ENCODE measurements at regions not wholly inside any gene's neighbourhood (a gene's known extent, or its start where the extent isn't known, plus 50 kb on each side); places are given as distances from the start of the nearest gene placed in this dataset.

DNA sequence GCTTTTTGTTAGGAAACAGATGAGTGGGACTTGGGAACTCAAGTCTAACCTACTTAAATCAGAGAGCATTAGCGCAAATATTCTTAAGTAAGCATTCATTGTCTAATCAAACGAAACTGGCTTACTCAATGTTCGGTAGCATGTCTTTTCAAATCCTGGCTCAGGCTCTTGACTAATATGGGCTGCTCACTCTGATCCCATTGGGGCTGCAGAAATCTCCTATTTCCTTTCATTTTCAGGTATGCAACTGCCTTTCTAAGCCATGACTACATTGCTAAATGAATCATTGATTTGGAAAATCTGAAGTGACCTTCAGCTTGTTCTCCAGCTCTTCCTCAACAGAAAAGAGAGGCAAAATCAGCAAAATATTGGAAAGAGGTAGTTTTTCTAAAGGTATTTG lies 2084.4 kb upstream of the PIK3C3 start:
- no peak for DNase-seq (ENCODE audit: low spot score)

DNA sequence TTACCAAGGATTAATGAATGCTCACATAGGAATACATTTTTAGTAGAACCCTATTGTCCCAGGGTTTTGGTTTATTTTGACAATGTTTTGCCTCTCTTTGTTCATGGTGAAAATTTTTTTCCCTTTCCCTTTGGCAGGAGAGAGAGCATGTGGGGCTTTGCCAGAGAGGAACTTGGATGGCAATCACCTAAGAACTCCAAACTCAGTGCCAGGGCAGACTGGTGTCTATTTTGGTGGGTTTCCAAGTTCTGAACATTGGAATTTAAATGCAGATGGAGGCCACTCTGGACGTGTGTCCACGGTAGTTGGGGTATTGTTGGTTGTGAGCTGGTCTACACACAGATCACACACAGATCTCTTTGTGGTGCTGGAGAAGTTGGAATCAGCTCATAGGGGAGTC lies 2091.1 kb upstream of the PIK3C3 start:
- no peak for DNase-seq (ENCODE audit: low spot score)

DNA sequence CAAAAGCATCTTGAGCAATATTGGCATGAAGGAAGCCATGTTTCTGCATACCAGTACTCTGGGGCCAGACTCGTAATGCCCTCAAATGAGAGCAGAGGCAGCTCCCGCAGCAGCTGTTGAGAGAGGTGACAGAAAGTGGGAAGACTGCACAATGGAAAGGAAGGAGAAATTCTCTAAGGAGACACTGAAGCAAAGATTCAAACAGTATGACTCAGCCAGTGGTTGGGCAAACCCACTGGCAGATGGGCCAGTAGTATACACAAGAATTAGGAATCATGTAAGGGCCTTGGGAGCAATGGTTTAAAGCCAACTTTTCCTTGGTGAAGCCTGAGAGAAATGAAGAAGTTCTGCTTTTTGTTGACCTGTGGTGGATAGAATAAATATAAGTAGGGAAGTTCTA lies 2092.7 kb upstream of the PIK3C3 start:
- DNase-seq (ENCODE audit: low spot score), result no peak

DNA sequence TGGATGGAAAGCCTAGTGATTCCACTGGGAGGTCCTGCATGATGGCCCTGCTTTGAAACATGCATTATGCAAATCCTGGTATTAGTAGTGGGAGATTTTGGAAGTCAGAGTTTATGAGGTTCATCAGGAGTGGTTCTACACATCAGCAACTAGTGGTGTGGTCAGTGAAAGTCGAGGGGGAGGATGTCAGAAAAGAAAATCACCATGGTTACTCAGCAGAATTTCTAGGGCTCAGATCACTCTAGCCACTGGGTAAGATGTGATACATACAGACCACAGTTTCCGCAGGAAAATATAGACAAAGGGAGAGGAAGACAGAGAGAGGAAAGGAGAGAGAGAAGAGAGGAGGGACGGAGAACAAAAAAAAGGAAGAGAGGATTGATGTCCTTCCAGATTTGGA lies 2100.7 kb upstream of the PIK3C3 start:
- no peak for DNase-seq (ENCODE audit: low spot score)

DNA sequence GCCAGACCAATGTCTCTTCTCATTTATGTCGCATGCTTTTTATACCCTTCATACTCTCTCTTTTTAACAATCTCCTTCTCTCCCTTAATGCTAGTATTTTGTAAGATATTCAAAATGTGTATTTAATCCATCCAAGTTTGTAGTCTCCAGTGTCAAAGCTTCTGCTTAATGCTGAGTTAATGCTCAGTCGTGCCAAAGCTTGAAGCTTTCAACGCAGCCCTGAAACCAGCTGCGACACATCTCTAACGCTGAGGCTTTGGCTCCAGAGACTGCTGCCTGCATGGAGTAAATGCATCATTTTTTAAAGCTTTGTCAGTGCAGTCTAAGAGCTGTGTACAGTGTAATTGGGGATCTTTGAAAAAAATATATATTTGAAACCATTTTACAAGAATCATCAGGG lies 2108.8 kb upstream of the PIK3C3 start:
- DNase-seq (ENCODE audit: low spot score), result no peak

DNA sequence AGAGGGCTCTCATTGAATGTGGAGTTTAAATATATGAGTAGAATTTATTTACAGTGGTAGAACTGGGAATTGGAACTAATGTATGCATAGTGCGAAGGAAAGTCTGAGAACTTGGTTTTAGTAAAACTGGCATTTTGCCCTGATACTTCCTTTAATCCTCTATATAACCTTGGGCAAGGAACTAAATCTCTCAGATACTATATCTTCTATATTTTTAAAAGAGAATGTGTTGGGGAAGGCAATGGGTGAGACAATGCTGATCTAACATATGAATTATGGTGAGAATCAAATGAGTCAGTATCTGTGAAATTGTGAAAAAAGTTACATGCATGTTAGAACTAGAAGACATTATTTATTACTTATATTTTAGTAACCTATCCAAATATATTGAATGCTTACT lies 2109.4 kb upstream of the PIK3C3 start:
- DNase-seq (ENCODE audit: low spot score), result no peak

DNA sequence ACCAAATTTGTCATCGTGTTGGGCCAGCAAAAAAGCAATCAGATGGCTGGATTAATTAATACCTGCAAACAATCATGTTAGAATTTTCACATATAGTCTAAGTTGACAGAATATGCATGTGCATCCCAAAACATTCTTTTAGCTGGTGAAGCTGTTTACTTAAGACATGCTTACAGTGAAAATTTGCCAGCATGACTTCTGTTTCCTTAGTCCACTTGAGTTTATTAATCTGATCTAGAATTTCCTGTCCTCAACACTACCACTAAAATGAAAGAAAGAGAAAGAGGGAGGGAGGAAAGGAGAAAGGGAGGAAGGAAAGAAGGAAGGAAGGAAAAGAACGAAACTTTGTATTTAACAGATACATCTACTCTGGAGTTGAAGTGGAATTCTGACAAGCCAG lies 2109.9 kb upstream of the PIK3C3 start:
- DNase-seq (ENCODE audit: low spot score), result no peak

DNA sequence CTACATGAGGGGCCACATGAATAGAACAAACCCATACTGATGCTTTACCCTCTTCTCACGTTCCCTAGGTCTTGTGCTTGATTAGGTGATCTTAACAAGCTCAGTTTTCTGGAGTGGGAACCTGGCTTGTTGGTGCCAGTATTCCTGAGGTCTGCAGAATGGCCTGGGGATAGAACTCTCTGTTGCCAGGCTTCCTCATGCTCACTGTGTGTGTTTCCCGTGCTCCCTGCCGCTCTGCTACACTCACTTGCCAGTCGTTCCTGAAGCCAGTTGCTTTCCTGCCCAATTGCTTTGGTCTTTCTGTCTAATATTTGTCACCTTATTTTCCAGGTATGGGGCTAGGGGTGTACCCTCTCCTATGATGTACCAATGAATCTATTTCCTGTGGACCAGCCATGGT lies 2111.5 kb upstream of the PIK3C3 start:
- DNase-seq (ENCODE audit: low spot score), result no peak

DNA sequence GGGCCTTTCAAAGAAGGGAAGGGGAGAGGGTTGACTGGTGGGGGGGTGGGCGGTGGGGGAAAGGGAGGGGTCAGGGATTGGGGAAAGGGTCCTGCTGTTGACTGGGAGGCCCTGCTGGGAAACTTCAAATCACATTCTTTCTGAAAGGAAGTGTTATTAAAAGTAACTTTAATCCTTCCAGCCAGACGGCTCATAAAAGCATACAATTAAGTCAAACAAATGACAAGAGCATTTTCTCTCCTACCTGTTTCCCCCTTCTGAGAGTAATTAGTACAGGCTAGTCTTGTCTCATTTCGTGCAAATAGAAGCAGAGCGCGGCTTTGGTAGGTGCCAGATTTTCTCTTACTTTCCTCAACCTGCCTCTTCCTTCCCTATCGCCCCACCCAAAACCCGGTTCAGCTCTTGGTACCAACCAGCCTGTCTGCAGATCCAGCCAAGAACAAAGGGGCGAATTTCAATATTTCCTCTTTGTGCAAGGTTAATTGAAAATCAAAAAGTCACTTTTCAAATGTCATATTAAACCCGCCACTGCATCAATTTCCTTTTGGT lies 2112.6 kb upstream of the PIK3C3 start:
- DNase-seq (ENCODE audit: low spot score), result no peak

DNA sequence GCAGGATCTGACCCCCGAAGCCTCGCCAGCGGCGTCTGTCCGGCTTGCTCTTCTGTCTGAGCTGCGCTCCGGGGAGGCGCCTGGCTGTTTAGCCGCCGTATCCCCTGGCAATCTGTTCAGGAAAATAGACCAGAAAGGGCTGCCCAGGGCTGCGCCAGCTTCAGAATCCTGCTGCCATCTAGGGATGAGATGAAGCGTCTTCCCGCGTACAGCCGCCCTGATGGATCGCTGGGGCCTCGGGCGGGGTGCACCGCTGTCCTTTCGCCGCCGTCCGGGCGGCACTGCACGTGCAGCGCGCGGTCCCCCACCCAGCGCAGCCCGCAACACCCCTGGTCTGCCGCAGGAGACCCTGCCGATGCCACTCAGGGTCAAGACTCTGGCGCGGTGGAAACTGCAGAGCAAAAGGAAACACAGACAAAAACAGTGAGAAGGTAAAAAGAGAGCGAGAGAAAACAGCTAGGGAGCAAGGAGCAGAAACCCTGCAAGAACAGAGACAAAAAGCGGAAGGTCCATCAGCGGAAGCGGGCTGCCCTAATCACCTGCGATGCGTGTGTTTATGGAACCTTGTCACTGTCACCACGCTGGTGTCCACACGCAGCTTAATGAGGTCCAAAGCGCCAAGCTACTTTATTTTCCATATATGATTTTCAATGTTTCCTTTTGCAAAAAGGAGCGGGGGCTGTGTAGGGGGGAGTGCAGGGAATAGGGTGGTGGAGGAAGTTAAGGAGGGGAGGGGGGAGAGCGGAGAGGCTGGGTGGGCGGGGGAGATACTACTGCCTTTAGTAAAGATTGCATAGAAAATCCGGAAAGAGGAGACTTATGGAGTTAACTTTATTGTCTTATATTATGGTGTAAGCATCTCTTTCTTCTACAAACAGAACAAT lies 2113.3 kb upstream of the PIK3C3 start:
- no peak for DNase-seq (ENCODE audit: low spot score)

DNA sequence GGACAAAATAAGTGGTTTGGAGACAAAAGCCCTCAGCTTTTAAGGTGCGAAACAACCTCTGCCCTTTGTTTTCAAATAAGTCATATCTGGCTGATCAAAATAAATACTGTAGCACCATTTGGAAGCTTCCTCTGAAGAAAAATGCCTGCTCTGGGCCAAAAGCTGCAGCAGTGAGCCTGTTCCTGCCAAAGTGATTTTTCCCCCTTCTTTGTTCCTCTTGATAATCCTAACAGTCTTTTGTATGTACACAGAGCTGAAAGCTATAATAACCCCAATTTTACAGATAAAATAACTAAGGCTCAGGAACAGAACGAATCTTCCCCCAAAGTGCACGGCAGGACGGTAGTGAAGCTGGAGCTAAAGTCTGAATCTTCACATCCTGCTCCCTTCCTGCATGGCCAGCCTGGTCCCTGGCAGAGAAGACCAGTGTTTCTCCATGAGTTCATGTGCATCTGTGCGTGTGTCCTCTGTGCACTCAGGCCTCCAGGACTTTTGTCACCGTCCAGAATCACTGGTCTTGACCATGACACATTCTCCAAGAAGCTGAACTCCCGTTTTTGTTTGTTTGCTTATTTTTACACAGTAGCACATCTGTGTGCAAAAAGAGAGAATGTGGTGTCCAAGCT lies 2114.1 kb upstream of the PIK3C3 start:
- no peak for DNase-seq (ENCODE audit: low spot score)

DNA sequence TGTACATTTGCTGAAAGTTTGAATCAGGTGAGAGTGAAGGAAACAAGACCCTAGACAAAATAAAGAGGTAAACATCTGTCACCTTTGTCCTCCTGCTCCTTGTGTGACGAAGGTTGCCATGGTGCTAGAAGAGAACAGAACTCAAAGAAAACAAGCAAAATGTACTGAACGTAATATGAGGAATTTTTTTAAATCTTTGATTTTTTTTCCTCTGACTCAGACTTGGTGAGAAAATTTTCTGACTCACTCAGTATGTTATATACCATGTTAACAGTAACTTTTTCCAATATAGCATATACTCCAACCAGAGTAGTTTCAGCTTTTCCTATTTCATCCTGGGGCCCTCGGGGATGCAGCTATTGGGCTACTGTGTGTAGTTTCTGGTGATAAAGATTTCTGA lies 2114.6 kb upstream of the PIK3C3 start:
- DNase-seq (ENCODE audit: low spot score), result no peak

DNA sequence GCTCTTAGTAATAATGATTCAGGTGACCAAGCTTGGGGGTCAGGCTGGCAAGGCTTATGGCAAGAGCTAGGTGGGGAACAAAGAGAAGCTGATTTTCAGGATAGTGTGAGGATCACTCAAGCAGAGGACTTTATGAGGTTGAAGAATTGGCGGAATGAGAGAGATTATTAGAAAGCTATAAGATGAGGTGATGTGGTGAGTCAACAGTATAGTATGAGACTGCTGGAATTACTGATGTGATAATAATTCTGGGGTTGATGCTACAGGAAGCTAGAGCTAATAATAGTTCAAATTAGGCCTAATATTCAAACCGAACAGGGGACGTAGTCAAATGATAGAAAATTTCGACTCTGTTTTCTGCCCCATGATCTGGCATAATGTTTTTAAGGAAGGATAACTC lies 2115.3 kb upstream of the PIK3C3 start:
- no peak for DNase-seq (ENCODE audit: low spot score)

DNA sequence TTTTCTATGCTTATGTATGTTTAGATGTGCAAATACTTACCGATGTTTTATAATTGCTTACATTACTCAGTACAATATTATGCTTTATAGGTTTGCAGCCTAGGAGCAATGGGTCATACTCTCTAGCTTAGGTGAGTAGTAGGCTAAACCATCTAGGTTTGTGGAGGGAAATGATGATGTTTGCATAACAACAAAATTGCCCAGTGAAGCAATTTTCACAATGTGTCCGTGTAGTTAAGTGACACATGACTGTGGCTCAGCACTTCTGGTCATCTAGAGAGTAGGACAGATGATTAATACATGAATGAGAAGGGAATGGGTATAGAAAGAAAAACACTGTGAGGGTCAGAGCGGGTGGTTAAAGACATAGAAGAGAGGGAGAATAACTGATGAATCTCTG lies 2116.2 kb upstream of the PIK3C3 start:
- no peak for DNase-seq (ENCODE audit: low spot score)

DNA sequence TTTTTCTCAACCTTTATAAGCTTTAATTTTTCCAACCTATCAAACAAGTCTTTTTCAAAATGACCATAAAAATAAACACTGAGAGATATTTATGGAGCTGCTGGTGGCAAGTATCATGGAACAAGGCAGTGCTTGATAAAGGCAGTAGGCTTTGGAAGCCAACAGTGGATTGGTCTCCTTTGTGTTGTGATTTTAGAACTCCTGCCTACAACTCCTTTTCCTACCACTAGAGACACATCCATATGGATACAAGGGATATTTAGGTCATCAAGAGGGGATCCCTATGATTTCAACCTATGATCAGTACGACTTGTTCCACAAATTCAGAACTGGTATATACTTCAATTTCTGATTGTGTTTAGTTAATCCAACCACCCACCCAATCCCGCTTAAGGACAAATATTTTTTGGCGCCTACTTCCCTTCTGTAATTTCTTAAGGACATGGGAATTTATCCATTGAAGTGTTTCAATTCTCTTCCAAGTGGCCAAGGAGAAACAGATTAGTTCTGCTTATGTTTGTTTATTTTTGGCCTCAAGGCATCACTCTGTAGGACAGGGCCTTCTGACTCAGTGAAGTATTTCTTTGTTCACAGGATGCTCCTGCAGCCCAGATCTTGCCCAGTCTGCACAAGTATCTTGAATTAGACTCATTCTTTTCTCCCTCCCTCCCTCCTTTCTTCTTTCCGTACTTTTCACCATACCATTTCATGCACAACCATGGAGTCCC lies 2119.6 kb upstream of the PIK3C3 start:
- no peak for DNase-seq (ENCODE audit: low spot score)

DNA sequence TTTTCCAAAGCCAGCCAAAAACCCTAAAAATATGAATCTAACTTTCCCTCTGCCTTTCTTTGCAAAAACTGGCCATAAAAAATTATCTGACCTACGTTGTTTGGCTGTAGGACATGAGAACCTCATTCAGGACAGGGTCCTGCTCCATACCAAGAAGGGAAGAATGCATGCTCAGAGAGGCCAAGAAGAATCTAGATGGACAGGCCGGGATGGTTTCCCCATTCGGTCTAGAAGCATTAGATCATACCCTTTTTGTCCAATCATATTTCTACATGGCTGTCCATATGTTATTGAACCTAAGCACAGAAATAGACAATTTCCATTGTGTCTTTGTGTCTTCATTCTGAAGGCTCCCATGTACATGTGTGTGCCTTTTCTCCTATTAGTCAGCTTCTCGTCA lies 2120.4 kb upstream of the PIK3C3 start:
- no peak for DNase-seq (ENCODE audit: low spot score)

DNA sequence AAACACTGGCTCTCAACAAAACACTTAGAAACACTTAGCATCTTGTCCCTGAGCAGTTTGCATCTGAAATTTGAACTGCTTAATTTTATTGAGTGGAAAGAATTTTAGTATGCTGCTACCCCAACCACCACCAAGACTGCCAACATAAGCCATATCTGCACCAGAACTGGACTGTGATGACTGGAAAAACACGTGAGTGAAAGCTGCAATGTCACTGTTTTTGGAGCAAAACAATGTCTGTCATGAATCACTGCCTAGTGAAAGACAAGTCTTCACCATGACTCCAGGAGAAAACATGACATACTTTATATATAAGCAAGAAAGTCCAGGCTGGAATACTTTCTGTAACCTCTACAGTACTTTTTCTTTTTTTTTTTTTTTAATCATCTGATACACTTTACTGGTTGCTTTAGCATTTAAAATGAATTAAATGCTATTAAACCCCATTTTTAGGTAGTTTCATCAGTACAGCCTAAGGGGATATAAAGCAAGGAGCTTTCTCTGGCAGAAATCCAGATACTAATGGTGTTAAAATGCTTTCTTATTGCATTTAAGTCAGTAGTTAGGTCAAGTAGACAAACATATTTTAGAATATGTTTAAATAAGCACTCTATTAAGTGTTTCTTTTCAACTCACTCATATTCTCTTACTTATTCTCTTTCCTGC lies 2129.4 kb upstream of the PIK3C3 start:
- DNase-seq (ENCODE audit: low spot score), result no peak

DNA sequence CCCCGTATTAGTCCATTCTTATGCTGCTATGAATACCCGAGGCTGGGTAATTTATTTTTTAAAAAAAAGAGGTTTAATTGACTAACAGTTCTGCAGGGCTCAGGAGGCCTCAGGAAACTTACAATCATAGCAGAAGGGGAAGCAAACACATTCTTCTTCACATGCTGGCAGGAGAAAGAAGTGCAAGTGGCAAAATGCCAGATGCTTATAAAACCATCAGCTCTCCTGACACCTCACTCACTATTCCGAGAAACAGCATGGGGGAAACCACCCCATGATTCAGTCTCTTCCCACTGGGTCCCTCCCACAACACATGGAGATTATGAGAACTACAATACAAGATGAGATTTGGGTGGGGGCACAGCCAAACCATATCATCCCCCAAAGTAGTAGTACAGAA lies 2148.5 kb upstream of the PIK3C3 start:
- DNase-seq (ENCODE audit: low spot score), result no peak

DNA sequence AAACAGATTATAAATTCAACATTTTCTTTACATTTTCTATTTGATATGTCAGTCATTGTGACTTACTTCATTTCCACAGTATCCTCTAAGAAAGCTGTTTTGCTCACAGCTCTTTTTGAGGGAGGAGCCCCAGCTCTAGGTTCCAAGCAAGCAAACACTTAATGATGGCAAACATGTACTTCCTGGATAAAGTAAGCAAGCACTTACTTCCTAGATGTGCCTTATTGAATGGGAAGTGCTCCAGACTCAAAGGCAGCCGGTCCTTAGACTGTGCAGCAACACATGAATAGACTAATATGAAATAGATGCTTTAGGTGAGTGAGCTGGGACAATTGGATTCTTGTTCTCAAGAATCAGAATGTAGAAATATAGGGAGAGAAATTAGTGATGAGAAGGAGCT lies 2149.8 kb upstream of the PIK3C3 start:
- no peak for DNase-seq (ENCODE audit: low spot score)

DNA sequence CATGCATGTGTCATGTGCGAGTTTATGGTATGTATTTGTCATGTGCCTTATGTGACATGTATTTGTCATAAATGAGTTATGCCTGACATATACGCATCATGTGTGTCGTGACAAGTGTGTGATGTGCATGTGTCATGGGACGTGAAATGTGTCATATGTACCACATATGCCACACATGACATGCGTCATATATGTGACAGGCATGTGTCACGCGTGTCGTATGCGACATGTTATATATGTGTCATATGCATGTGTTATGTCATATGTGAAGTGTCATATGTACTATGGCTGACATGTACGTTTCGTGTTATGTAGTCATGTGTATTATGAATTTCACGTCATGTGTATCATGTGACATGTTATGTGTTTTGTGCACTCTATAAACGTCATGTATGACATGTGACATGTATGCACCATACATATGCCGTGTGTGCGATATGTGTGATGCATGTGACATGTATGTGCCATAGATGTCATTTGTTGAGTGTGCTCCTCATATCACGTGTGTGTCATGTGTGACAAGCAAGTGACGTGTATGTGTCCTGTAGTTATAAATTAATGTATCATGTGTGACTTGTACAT lies 2152.3 kb upstream of the PIK3C3 start:
- DNase-seq (ENCODE audit: low spot score), result no peak

DNA sequence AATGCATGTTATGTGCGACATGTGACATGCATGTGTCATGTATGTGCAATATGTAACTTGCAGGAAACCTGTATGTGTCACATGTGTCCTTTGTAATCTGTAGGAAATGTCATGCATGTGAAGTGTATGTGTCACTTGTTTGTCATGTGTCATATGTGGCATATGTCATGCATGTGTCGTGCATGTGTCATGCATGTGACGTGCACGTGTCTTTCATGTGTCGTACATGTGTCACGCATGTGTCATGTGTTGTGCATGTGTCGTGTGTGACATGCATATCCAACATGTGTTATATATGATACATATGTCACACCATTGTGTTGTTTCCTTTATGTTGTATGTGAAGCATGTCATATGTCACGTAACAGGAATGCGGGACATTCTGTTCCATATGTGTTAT lies 2153.2 kb upstream of the PIK3C3 start:
- DNase-seq (ENCODE audit: low spot score), result no peak

DNA sequence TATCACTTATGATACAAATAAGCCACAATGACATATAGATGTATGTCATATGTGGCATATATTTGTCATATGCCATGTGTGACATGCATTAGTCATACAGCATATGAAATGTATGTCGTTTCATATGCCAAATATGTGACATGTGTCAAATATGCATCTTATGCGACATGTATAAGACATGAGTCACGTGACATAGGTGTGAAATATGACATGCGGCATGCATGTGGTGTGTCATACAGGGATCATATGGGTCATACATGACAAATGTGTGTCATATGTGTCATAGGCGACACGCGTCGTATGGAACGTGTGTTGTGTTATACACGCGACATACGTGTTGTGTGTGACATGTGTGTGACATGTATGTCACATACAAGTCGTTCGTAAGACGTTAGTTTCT lies 2154.0 kb upstream of the PIK3C3 start:
- no peak for DNase-seq (ENCODE audit: low spot score)
